SU-DHL-6 (cell line): ENCODE measurements at regions not wholly inside any gene's neighbourhood (a gene's known extent, or its start where the extent isn't known, plus 50 kb on each side); places are given as distances from the start of the nearest gene placed in this dataset.

Experiments used
- H2AFZ ChIP-seq: fragments of 200-600 bp; sonication (generic); 2 replicates; pipeline ENCODE4 v1.6.1; 2014; ENCODE audit warnings: low read depth, mild to moderate bottlenecking, moderate library complexity, mixed read lengths, antibody characterized with exemption, low read length; ENCODE audit not compliant: severe bottlenecking
- H3F3A ChIP-seq: fragments of 200-600 bp; shearing (Covaris generic); 2 replicates; pipeline ENCODE4 v1.6.0; 2016; ENCODE audit warnings: antibody characterized with exemption, mild to moderate bottlenecking; ENCODE audit not compliant: insufficient read depth
- H3K27ac ChIP-seq: fragments of 200-600 bp; sonication (generic); 2 replicates; pipeline ENCODE4 v1.5.1; 2016; ENCODE audit warnings: low read depth, mild to moderate bottlenecking, low read length, moderate library complexity, mixed read lengths
- H3K27me3 ChIP-seq: fragments of 200-600 bp; sonication (generic), shearing (Covaris generic); 2 replicates; pipeline ENCODE4 v1.6.0; 2014; ENCODE audit warnings: mild to moderate bottlenecking, low read length
- H3K36me3 ChIP-seq: fragments of 200-600 bp; sonication (generic); 2 replicates; pipeline ENCODE4 v1.6.1; 2014; ENCODE audit warnings: mild to moderate bottlenecking, low read length, mixed read lengths
- H3K4me2 ChIP-seq: fragments of 300-600, 200-600 bp; shearing (Covaris generic), sonication (generic); 2 replicates; pipeline ENCODE4 v1.6.0; 2014; ENCODE audit warnings: low read length, low read depth, mild to moderate bottlenecking; ENCODE audit not compliant: poor library complexity, severe bottlenecking
- H3K4me3 ChIP-seq: fragments of 200-600 bp; sonication (generic); 2 replicates; pipeline ENCODE4 v1.5.1; 2014; ENCODE audit warnings: antibody characterized with exemption, low read length, mild to moderate bottlenecking, mixed read lengths; ENCODE audit not compliant: insufficient read depth, poor library complexity, severe bottlenecking
- H3K79me2 ChIP-seq: fragments of 200-600 bp; sonication (generic); 2 replicates; pipeline ENCODE4 v1.6.1; 2014; ENCODE audit warnings: mild to moderate bottlenecking, low read length, moderate library complexity; ENCODE audit not compliant: insufficient read depth
- H3K9ac ChIP-seq: fragments of 200-600 bp; sonication (generic); 2 replicates; pipeline ENCODE4 v1.7.0; 2014; ENCODE audit warnings: mild to moderate bottlenecking, low read length
- H3K9me2 ChIP-seq: fragments of 200-600 bp; sonication (generic); replicated peaks from 2 replicates; pipeline ENCODE4 v1.6.1; 2014; ENCODE audit warnings: low read length; ENCODE audit not compliant: insufficient read depth
- H3K9me3 ChIP-seq: fragments of 200-600 bp; sonication (generic); 2 replicates; pipeline ENCODE4 v1.6.1; 2014; ENCODE audit warnings: low read length, mixed read lengths; ENCODE audit not compliant: insufficient read depth
- H4K20me1 ChIP-seq: fragments of 200-600 bp; sonication (generic); 2 replicates; pipeline ENCODE4 v1.6.1; 2014; ENCODE audit warnings: low read depth, mild to moderate bottlenecking, antibody characterized with exemption, low read length, moderate library complexity, mixed read lengths
- EZH2phosphoT487 ChIP-seq: fragments of 200-600 bp; sonication (generic), shearing (Covaris generic); conservative IDR thresholded peaks from 2 replicates; pipeline ENCODE4 v1.6.1; 2018; ENCODE audit warnings: mild to moderate bottlenecking, antibody characterized with exemption, low read length, moderate library complexity, mixed read lengths
- TF ChIP-seq, protein P1 (sequence below): fragments of 200-600 bp; sonication (generic); IDR thresholded peaks from one replicate; pipeline ENCODE4 v1.5.1; 2017; ENCODE audit warnings: antibody characterized with exemption, mild to moderate bottlenecking, low read length, moderate library complexity; ENCODE audit not compliant: insufficient read depth, poor library complexity, severe bottlenecking

DNA sequence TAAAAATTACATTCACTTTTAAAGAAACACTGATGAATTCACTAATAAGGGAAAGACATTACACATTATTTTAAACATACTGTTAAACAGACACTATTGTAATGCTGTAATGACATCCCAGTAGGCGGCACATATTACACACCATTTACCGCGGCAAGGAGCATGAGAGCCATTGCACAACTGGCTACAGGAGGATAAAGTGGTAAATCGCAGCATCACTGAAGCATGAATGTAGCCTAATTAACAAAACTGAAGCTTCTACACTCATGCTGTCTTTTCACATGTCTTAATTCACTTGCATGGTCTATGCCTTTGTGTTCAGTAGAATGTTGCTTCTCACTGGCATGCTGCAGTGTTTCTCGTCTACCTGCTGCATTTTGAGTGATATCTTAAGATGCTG is 1046.0 kb downstream of the MRPL39 start:
- H3F3A ChIP-seq: no peaks in the 10 kb centered on the region
- no peaks in the 10 kb centered on the region for H3K79me2 ChIP-seq
- no peak overlapping the region for H3K9ac ChIP-seq
- no peak for TF ChIP-seq EZH2phosphoT487
- TF ChIP-seq, protein P1, sequence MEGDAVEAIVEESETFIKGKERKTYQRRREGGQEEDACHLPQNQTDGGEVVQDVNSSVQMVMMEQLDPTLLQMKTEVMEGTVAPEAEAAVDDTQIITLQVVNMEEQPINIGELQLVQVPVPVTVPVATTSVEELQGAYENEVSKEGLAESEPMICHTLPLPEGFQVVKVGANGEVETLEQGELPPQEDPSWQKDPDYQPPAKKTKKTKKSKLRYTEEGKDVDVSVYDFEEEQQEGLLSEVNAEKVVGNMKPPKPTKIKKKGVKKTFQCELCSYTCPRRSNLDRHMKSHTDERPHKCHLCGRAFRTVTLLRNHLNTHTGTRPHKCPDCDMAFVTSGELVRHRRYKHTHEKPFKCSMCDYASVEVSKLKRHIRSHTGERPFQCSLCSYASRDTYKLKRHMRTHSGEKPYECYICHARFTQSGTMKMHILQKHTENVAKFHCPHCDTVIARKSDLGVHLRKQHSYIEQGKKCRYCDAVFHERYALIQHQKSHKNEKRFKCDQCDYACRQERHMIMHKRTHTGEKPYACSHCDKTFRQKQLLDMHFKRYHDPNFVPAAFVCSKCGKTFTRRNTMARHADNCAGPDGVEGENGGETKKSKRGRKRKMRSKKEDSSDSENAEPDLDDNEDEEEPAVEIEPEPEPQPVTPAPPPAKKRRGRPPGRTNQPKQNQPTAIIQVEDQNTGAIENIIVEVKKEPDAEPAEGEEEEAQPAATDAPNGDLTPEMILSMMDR: no peak
- no peak overlapping the region for H3K27ac ChIP-seq
- no peaks in the 10 kb centered on the region for H3K9me2 ChIP-seq
- H3K36me3 ChIP-seq: no peaks in the 10 kb centered on the region
- no peak overlapping the region for H3K4me3 ChIP-seq
- no peak overlapping the region for H2AFZ ChIP-seq
- H4K20me1 ChIP-seq: no peaks in the 10 kb centered on the region
- no peak overlapping the region for H3K4me2 ChIP-seq
- no peaks in the 10 kb centered on the region for H3K9me3 ChIP-seq
- H3K27me3 ChIP-seq: no peaks in the 10 kb centered on the region

- no peak overlapping the region for H3K4me3 ChIP-seq
- H4K20me1 ChIP-seq: no peaks in the 10 kb centered on the region
- no peak for TF ChIP-seq EZH2phosphoT487
- TF ChIP-seq, protein P1: no peak
- H3K9me3 ChIP-seq: no peaks in the 10 kb centered on the region
- no peak overlapping the region for H3K4me2 ChIP-seq
- no peaks in the 10 kb centered on the region for H3K27me3 ChIP-seq
- H2AFZ ChIP-seq: no peak overlapping the region
- no peaks in the 10 kb centered on the region for H3K9me2 ChIP-seq
- no peaks in the 10 kb centered on the region for H3F3A ChIP-seq
- H3K27ac ChIP-seq: no peak overlapping the region
- no peaks in the 10 kb centered on the region for H3K79me2 ChIP-seq
- H3K36me3 ChIP-seq: no peaks in the 10 kb centered on the region
- H3K9ac ChIP-seq: no peak overlapping the region
These were observed 1054.8 kb downstream of the MRPL39 start for GRCh38 chr21:24552491-24552890.

DNA sequence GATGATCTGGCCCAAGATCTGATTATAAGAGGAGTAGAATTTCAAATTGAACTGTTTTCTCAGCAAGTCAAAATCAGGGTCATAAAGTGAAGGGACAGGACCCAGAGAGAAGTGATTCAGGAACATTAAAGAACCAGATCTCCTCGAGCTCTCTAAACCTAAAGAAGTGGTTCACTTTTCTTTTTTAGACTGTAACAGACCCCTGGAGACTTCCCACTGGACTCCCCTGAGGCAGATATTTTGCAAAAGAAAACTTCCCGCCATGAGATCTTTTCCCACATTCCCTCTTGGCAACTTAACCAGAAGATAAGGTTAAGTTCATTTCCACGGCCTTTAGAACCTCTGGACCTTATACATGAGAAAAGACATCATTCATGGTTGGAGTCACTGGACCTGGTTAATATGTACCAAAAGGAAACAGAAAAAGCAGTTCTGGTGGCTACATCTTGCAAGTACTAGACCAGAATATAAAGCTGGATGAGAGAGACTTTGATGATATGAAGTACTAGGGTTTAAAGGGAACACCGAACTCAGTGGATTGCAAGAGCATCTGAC is 1061.4 kb downstream of the MRPL39 start:
- no peak overlapping the region for H3K27ac ChIP-seq
- H2AFZ ChIP-seq: no peak overlapping the region
- H3K36me3 ChIP-seq: no peaks in the 10 kb centered on the region

More for the DNA sequence above, 1061.4 kb downstream of the MRPL39 start:
- Histone ChIP-seq H3K79me2 (no peaks in the 10 kb centered on the region), H3K4me2 (no peak overlapping the region), H3K9me2 (no peaks in the 10 kb centered on the region), H3F3A (no peaks in the 10 kb centered on the region), H3K9ac (no peak overlapping the region), H3K27me3 (no peaks in the 10 kb centered on the region), H3K4me3 (no peak overlapping the region), H3K9me3 (no peaks in the 10 kb centered on the region), H4K20me1 (no peaks in the 10 kb centered on the region)
- no peak for TF ChIP-seq EZH2phosphoT487
- TF ChIP-seq, protein P1: no peak
